NCI-H460 (cell line): ENCODE measurements at regions not wholly inside any gene's neighbourhood (a gene's known extent, or its start where the extent isn't known, plus 50 kb on each side); places are given as distances from the start of the nearest gene placed in this dataset.
"Not testable (repeated sequence)": the region's sequence is repeated elsewhere in the genome, so short reads cannot be mapped to it uniquely, and the experiment has no call there.

Experiments used
- DNase-seq: peaks from one replicate; pipeline ENCODE4 v3.0.0-alpha.2; 2016; ENCODE audit warnings: low read depth; ENCODE audit errors: extremely low read depth

DNA sequence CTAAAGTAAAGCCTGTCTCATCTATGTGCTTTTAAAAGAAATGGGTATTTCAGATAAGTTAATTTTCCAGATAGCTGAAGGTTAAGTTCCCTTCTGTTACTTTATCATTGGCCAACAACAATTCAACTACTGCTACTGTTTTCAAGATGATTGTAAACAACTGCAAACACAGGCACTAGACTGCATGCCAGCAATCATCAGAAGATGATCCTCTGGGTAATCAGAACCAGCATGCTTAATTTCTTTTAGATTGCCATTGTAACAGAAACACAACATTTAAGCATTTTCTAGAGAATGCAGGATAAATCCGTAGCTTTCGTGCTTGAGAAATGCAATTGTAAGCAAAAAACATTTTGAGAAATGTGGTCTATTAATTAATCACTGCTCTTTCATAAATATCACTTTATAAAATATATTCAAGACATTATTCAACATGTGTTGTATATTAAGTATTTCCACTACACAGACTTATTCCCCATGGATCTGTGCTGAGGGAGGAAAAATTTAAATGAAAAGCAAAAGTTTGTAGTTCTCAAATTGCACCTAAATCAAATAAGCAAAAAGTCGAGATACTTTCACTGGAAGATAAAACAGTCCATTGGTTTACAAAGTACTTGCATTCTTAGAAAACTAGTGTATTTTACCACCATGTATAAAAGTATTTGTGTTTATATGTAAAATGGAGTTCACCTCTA, 133.7 kb downstream of the ATL2 start:
- no peak for DNase-seq

DNA sequence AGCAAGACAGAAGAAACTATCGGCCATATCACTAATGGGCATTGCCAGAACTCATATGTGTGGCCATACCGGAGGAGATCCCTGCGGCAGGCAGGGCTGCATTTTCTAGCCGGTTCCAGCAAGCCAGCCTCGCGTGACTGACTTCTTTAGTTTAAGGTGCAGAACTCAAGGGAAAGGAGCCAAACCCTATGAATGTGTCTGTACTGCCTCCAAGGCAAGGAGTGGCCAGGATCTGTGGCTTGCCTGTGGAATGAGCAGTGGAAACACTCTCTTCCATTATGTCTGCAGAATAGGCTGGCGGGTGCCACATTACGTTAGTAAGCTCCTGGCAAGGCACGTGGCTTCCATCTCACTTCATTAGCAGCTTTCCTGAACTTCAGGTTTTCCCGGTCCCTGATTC, 137.6 kb downstream of the ATL2 start:
- DNase-seq = no peak

DNA sequence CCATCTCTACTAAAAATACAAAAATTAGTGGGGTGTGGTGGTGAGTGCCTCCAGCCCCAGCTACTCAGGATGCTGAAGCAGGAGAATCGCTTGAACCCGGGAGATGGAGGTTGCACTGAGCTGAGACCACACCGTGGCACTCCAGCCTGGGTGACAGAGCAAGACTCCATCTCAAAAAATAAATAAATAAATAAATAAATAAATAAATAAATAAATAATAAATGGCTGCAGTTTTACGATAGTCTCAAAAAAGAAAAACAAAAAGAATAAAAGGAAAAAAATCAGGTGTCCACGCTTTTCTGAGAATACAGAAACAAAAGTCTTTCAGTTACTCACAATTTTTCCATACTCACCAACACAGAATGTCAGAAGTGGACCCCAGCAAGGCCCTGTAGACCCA, 138.4 kb downstream of the ATL2 start:
- DNase-seq = not testable (repeated sequence)

DNA sequence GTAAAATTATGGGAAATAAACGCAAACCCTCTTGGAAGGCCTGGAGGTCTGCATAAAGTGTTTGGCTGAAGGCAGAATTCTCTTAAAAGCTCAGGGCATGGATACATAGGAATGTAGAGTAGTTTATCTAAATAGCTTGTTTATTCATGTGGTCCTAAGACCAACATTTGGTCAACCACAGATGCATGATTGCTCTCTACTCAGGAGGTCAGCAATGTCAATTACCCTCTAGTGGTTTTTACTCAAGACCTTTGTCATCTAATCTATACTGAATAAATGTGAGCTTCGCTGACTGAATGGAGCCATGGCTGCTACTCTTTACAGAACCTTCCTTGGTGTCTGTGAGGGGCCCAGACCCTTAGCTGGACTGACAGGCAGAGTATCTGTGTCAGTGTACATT, 139.8 kb downstream of the ATL2 start:
- DNase-seq = no peak

DNA sequence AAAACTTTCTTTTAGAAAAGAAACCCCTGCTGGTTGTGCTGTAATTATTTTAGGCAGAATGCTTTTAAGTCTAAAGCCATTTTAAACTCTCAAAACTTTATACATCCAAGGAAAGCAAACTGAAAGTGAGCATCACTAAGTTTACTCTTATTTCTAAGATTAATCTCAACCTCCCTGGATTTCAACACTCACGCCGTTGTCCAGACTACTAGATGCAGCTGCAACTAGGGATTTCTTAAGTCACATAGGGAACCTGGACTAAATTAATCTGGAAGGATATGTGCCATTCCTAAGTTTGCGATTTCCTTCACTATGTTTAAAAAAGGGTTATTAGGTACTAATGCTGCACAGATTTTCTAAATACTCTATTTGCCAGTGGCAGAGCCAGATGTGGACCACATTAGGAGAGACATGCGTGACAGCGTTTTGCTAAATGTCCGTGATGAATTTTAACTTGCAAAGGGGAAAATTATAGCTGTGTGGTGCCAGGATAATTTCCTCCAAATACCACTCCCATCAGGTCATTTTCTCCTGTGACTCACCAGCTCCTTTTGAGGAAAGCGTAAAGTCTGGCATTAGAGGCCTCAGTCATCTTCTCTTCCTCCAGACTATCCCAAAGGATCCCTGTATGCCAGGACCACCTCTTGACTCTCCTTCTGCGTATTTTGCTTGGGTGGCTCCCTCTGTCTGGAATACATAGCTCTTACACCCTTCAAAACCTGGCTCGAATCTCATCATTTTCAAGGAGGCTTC, 143.7 kb downstream of the ATL2 start:
- DNase-seq = no peak

DNA sequence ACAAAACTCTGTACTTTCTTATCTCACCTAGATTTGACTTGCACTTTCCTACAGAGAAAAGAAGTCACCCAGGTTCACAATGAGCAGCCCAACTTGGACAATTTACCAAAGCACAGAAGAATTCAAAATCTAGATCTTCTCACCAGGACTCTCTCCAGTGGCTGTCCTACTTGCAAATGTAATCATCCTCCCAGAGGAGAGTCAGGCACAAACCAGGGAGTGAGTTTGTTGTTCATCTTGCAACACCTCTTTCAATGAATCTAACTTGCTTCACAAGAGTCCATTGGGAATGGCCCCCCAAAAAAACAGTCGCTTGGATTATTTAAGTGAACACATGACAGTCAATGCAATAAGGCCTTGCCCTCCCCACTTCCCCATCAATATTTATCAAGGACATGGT, 144.6 kb downstream of the ATL2 start:
- no peak for DNase-seq

DNA sequence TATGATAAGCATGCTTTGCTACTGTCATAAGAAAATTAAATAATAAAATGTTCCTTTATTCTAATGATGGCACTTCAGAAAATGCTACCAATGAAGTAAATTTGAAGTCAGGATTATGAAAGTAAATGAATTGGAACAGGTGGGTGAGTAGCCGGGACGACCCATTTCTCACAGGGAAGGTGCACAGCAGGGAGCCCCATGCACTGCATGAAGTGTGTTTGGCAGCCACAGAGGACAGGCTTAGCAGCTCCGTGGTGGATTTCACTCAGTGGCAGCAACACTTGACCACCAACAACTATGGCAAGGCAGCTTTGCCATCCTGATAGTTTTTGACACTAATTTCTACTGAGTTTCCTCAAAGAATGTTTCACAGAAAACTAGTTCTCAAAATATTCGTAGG, 146.3 kb downstream of the ATL2 start:
- DNase-seq = no peak

DNA sequence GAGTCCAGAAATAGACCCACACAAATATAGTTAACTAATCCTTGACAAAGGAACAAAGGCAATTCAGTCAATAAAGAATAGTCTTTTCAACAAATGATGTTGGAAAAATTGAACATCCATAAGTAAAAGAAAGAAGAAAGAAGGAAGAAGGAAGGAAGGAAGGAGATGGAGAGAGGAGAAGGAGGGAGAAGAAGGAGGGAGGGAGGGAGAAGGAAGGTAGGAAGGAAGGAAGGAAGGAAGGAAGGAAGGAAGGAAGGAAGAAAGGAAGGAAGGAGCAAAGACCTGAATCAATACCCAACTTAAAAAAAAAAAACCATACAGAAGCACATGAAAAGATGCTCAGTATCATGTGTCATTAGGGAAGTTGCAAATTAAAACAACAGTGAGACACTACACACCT, 148.3 kb downstream of the ATL2 start:
- DNase-seq = no peak

DNA sequence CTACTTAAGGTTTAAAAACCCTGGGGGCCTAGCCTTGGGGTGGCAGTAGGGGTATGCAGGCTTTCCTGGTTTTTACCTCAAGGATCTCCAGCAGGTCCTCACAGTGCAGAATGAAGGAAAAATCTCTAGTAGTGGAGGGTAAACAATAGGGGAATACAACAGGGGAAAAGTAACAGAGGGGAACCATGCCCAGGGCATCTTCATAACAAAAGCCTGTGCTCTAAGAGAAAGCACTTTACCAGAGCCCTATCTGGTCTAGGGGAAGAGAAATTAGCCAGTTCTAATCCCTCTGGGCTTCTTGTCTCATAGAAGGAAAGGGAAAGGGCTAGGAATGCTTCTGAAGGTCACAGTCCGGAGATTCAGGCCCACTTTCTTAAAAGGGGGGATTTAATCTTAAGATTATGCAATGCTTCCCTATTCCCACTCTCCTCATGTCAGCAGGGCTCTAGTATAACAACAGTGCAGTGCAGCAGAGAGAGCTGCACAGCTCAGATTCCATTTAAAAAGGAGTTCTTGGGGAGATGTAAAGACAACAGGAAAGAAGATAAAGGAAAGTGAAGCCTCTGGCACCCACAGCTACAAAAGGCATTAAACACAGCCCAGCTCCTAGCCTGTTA, 149.0 kb upstream of the CYP1B1 start:
- DNase-seq = no peak

DNA sequence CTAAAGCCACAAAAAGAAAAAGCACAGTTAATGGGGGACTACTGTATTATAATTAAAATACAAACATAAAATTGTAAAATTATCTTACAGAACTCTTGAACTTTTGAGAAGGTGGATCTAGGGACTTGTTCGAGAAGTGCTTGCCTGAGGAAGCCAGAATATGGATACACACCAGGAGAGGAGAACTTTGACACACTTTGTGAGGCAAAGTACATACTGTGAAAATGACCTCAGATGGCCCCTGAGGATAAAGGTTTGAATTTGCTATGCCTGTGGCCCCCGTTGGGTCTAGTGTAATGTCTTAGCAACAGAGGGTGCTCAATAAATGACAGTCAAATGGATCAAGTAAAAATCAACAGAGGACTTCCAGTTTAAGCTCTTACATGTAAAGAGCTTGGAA, 148.2 kb upstream of the CYP1B1 start:
- no peak for DNase-seq

DNA sequence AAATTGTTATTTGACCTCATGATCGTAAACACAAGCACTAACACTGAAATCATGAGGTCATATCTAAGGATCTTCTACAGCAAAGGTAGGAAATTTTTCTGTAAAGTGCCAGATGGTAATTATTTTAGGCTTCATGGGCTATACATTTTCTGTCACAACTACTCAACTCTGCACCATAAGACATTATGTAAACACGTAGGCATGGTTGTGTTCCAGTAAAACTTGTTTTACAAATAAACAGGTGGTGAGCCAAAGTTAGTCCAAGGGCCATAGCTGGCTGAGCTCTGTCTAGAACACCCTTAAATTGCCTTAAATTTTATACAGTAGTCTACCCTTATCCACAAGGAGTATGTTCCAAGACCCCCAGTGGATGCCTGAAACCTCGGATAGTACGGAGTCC, 147.3 kb upstream of the CYP1B1 start:
- no peak for DNase-seq

DNA sequence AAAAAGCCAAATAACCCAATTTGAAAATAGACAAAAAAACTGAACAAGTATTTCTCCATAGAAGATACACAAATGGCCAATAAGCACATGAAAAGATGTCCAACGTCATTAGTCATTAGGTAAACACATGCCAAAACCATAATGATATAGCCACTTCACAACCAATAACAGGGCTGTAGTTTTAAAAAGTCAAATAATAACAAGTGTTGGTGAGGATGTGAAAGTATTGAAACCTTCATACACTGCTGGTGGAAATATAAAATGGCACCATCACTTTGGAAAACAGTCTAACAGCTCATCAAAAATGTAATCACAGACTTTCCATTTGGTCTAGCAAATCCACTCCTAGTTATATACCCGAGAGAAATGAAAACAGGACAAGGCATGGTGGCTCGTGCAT, 144.2 kb upstream of the CYP1B1 start:
- no peak for DNase-seq

DNA sequence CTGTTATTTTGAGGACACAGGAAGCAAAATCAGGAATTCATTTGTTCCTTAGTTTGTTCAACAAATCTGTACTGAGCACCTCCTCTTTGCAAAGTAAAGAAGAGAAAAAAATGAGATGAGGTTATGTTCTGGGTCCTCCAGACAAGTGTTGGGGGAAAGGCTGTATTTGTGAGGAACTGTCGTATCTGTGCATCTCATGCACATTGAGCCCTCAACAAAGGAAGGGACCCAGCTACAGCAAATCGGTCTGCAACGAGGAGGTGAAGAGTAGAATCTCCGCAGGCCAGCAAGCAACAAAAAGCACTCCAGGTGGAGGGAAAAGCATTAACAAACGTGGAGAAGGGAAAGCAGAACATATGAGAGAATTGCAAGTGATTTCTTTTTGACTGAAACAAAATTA, 143.0 kb upstream of the CYP1B1 start:
- DNase-seq = no peak

DNA sequence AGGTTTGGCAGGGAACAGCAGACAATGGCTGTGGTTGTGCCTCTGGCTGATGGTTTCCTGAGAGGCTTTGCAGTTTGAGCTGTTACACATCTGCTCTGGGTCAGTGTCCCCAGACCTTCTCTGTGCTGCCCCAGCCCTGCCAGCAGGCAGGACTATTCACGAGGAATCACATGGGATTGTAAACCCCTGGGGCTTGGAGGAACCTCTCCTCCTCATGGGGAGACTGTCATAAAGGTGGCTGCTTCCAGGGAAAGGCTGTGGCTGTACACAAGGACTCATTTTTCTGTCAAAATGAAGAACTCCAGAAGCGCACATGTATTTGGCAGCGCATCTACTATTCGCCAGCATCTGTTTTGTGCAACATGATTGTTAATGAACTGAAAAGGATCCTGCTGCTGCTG, 142.6 kb upstream of the CYP1B1 start:
- no peak for DNase-seq

DNA sequence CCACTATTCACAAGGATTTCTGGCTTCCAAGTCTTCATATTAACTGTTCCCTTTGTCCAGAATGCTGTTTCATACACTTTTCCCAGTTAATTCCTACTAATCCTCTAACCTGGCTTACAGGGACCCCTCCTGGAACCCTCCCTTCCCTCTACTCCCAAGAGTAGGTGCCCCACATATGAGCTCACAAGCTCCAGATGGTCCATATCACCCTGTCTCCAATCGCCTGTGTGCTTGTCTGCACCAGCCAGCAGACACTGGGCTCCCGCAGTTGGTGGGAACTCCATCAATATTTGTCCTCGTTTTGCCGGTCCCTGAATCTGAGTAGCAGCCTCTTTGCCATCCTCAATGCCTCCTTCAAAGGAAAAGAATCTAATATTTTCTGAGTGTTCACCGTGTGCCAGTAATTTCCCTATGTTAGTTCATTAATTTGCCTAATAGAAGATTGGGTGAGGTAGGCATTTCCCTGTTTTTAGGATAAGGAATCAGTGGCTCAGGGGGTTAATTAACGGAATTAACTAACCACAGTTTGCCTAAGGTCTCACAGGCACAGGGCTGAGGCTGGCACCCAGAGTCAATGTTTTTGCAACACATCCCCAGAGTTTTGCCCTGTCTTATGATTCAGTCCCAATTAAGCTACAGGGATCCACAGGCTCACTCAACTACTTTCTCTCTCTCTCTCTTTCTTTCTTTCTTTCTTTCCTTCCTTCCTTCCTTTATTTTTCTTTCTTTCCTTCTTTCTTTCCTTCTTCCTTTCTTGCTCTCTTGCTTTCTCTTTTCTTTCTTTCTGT, 141.6 kb upstream of the CYP1B1 start:
- DNase-seq = no peak

DNA sequence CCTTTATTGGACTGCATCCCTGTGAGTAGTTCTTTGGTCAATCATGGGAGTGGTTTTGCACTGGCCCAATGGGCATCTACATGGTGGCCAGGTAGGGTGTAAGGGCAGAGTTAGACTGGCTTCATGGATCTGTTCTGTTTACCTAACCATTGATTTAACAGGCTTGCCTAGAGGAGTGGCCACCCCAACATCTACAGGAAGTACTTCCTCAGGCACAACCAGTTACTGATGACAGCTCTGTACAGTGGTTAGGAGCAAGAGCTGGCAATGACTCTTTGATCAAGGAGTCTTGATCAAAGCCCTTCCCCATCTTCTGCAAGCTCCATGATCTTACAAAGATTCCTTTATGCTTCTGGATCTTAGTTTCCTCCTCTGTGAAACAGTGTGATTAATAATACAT, 140.9 kb upstream of the CYP1B1 start:
- DNase-seq = no peak

DNA sequence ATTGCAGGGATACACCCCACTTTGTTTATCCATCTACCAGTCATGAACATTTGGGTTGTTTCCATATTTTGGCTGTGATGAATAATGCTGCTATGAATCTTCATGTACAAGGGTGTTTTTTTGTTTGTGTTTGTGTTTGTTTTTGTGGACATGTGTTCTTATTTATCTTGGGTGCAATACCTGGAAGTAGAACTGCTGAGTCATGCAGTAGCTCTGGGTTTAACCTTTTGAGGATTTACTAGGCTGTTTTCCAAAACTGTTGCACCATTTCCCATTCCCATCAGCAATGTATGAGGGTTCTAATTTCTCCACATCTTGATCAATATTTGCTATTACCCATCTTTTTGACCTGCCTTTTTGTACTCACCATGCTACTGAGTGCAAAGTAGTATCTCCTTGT, 140.0 kb upstream of the CYP1B1 start:
- DNase-seq = peak; percentile 85

DNA sequence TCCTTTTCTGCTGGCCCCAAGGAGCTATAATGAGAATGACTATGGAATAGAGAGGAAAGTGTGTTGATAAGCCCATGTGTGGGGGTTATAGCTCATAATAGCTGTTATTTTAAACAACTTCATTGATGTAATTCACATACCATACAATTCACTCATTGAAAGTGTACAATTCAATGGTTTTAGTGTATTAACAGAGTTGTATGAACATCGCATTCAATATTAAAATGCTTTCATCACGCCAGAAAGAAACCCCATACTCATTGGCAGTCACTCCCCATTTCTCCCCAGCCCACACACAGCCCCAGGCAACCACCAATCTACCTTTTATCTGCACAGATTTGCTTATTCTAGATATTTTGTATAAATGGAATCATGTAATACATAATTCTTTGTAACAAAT, 139.6 kb upstream of the CYP1B1 start:
- peak; percentile 52 for DNase-seq

DNA sequence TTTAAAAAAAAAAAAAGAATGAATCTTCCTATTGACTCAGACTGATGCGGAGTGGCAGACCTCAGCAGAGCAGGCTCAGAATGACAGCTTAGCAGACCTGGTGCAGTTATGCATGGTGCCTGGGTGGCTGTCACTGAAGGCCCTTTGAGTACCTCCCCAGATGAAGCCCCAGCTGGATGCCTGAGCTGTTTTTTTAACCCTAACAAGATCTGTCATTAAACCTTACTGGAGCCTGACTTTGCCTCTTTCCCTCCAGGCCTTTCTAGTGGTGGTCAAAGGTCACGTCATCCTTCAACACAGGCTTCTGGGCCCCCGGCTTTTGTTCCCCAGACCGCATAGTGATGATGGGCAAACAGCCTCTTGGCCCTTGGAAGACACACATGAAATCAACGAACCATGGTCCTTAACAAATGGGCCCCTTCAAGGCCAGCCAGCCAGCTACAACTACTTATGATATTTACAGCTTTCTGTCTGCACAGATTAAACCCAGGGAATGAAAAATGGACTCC, 138.3 kb upstream of the CYP1B1 start:
- no peak for DNase-seq

DNA sequence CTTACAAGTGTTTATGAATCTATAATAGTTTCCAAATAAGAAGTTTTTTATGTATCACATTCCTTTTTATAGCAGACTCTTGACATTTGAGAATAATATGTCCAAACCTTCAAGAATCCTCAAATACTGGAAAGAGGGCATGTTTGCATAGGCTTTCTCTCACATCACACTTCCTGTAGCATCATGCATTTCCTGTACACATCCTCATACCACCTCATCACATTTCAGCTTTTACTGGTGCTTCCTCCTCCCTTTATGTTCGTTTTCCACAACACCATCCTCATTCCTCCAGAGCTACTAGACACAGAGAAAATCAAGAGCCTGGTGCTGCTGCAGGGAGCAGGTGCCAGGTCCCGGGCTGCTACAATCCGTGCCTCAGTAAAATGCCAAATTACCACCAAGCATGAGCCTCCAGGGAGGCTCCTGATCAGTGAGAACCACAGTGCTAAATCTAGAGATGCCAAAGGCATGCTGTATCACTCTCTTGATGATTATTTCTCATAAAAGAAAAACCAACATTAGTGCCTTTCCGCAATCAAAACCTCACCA, 137.7 kb upstream of the CYP1B1 start:
- DNase-seq = no peak

DNA sequence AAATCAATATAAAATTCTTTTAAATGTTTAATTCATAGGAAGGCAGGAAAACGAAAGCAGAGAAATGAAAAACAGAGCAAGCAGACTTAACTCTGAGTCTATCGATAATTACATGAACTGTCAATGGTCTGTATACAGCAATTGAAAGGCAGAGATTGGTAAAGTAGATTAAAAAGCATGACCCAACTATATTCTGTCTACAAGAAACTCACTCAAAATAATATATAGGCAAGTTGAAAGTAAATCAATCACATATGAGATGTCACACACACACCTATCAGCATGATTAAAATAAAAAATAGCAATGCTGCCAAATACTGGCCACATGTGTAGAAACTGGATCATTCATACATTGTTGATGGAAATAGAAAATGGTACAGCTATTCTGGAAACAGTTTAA, 136.4 kb upstream of the CYP1B1 start:
- DNase-seq = no peak
